ENCODE measurements at regions not wholly inside any gene's neighbourhood (a gene's known extent, or its start where the extent isn't known, plus 50 kb on each side); places are given as distances from the start of the nearest gene placed in this dataset.

DNA sequence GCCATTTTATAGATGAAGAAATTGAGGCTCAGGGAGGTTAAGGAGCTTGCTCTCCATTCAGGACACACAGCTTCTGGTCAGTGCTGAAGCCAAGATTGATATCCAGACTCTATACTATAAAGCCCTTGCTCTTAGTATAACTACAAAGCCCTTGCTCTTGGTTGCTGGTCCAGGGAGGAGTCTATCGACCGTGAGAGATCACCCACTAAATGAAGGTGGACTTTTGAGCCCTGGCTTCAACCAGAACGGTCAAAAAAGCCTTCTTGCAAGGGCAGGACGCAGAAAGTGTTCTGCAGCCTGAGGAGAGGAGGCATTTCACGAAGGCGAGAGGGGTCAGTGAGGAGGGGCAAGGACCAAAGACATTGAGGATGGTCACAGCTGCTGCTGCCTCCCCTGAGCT, 176.3 kb downstream of the CYP26A1 start:
- H3K9me3 ChIP-seq (ENCODE audit: low read length) = no peaks in the 10 kb centered on the region
- no peak overlapping the region for H2AFZ ChIP-seq (ENCODE audit: low read depth, low read length)

DNA sequence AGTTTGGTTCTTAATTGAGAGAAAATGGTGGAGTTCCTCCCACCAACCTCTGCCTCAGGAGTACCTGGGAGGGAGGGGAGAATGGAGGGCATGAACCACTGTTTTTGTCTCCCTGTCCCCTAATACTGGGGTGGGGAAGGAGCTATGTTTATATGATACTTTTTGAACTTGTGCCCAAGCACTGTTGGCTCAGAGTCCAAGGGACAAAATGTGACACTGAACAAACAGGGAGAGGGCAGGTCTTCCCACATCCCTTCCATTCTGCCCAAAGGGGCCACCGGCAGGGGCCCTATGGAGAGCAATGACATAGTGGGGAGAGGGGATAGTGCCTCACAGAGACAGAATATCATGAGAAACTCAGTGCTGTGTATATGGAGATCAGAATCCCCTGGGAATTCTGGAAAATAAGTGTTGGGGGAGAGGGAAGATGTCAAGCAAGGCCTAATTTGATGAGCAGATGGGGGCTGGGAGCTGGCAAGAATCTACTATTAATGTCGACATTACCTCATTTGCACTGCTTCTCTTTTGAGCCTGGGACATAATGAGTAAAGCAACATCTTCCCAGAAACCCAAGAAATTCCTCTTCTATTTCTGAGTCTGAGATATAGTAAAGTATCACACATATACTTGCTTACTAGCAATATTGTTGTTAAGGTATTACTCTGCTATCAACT, 180.6 kb downstream of the CYP26A1 start:
- Histone ChIP-seq H3K4me3 (ENCODE audit: low read length) (no peak overlapping the region), H3K4me2 (ENCODE audit: low read length) (no peak overlapping the region), H3K9me2 (ENCODE audit: insufficient read depth, low read length) (no peaks in the 10 kb centered on the region), H3K79me2 (replicated peaks; ENCODE audit: insufficient read depth, low read length) (no peaks in the 10 kb centered on the region), H3K9me3 (ENCODE audit: low read length) (no peaks in the 10 kb centered on the region), H3K27ac (ENCODE audit: low read length) (no peak overlapping the region), H3K36me3 (ENCODE audit: insufficient read depth, low read length) (no peaks in the 10 kb centered on the region), H4K20me1 (ENCODE audit: insufficient read depth) (no peaks in the 10 kb centered on the region), H2AFZ (ENCODE audit: low read depth, low read length) (no peak overlapping the region), H3K27me3 (ENCODE audit: insufficient read depth, low read depth, low read length) (no peaks in the 10 kb centered on the region), H3F3A (ENCODE audit: insufficient read depth, low read length, poor library complexity, severe bottlenecking) (no peaks in the 10 kb centered on the region), H3K9ac (ENCODE audit: low read length) (no peak overlapping the region)
- TF ChIP-seq RAD21 (conservative IDR thresholded peaks at IDR 0.05) = no peak
- no peak for TF ChIP-seq POLR2AphosphoS5 (IDR thresholded peaks at IDR 0.05)
- TF ChIP-seq MXI1 (conservative IDR thresholded peaks at IDR 0.05; ENCODE audit: poor library complexity, severe bottlenecking) = no peak
- TF ChIP-seq, protein P1, sequence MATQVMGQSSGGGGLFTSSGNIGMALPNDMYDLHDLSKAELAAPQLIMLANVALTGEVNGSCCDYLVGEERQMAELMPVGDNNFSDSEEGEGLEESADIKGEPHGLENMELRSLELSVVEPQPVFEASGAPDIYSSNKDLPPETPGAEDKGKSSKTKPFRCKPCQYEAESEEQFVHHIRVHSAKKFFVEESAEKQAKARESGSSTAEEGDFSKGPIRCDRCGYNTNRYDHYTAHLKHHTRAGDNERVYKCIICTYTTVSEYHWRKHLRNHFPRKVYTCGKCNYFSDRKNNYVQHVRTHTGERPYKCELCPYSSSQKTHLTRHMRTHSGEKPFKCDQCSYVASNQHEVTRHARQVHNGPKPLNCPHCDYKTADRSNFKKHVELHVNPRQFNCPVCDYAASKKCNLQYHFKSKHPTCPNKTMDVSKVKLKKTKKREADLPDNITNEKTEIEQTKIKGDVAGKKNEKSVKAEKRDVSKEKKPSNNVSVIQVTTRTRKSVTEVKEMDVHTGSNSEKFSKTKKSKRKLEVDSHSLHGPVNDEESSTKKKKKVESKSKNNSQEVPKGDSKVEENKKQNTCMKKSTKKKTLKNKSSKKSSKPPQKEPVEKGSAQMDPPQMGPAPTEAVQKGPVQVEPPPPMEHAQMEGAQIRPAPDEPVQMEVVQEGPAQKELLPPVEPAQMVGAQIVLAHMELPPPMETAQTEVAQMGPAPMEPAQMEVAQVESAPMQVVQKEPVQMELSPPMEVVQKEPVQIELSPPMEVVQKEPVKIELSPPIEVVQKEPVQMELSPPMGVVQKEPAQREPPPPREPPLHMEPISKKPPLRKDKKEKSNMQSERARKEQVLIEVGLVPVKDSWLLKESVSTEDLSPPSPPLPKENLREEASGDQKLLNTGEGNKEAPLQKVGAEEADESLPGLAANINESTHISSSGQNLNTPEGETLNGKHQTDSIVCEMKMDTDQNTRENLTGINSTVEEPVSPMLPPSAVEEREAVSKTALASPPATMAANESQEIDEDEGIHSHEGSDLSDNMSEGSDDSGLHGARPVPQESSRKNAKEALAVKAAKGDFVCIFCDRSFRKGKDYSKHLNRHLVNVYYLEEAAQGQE (IDR thresholded peaks at IDR 0.05; ENCODE audit: borderline replicate concordance) = no peak
- no peak for TF ChIP-seq TAF1 (IDR thresholded peaks at IDR 0.05; ENCODE audit: low read depth)
- no peak for TF ChIP-seq EZH2 (IDR thresholded peaks at IDR 0.05; ENCODE audit: borderline replicate concordance, insufficient read depth, low read length, poor library complexity, severe bottlenecking)
- TF ChIP-seq EP300 (conservative IDR thresholded peaks at IDR 0.05; ENCODE audit: poor library complexity, severe bottlenecking) = no peak
- TF ChIP-seq, protein P2, sequence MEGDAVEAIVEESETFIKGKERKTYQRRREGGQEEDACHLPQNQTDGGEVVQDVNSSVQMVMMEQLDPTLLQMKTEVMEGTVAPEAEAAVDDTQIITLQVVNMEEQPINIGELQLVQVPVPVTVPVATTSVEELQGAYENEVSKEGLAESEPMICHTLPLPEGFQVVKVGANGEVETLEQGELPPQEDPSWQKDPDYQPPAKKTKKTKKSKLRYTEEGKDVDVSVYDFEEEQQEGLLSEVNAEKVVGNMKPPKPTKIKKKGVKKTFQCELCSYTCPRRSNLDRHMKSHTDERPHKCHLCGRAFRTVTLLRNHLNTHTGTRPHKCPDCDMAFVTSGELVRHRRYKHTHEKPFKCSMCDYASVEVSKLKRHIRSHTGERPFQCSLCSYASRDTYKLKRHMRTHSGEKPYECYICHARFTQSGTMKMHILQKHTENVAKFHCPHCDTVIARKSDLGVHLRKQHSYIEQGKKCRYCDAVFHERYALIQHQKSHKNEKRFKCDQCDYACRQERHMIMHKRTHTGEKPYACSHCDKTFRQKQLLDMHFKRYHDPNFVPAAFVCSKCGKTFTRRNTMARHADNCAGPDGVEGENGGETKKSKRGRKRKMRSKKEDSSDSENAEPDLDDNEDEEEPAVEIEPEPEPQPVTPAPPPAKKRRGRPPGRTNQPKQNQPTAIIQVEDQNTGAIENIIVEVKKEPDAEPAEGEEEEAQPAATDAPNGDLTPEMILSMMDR (IDR thresholded peaks at IDR 0.05; ENCODE audit: poor library complexity, severe bottlenecking) = no peak
- TF ChIP-seq SMC3 (conservative IDR thresholded peaks at IDR 0.05; ENCODE audit: poor library complexity) = no peak

More for the DNA sequence above, 176.3 kb downstream of the CYP26A1 start:
- no peak overlapping the region for H3K9ac ChIP-seq (ENCODE audit: low read length)
- no peak overlapping the region for H3K27ac ChIP-seq (ENCODE audit: low read length)
- H3F3A ChIP-seq (ENCODE audit: insufficient read depth, low read length, poor library complexity, severe bottlenecking) = no peaks in the 10 kb centered on the region
- H3K79me2 ChIP-seq (replicated peaks; ENCODE audit: insufficient read depth, low read length) = no peaks in the 10 kb centered on the region
- TF ChIP-seq SMC3 (conservative IDR thresholded peaks at IDR 0.05; ENCODE audit: poor library complexity) (no peak), EZH2 (IDR thresholded peaks at IDR 0.05; ENCODE audit: borderline replicate concordance, insufficient read depth, low read length, poor library complexity, severe bottlenecking) (no peak)
- H3K4me2 ChIP-seq (ENCODE audit: low read length) = no peak overlapping the region
- no peaks in the 10 kb centered on the region for H3K9me2 ChIP-seq (ENCODE audit: insufficient read depth, low read length)
- H3K4me3 ChIP-seq (ENCODE audit: low read length) = no peak overlapping the region
- no peaks in the 10 kb centered on the region for H3K27me3 ChIP-seq (ENCODE audit: insufficient read depth, low read depth, low read length)
- H4K20me1 ChIP-seq (ENCODE audit: insufficient read depth) = no peaks in the 10 kb centered on the region
- H3K36me3 ChIP-seq (ENCODE audit: insufficient read depth, low read length) = no peaks in the 10 kb centered on the region

All from neural cell (in vitro differentiated cells).